ENCODE measurements at regions not wholly inside any gene's neighbourhood (a gene's known extent, or its start where the extent isn't known, plus 50 kb on each side); places are given as distances from the start of the nearest gene placed in this dataset.
"Not testable (repeated sequence)": the region's sequence is repeated elsewhere in the genome, so short reads cannot be mapped to it uniquely, and the experiment has no call there.

- ATAC-seq; H3K9me3 ChIP-seq (ENCODE audit: control insufficient read depth, insufficient read depth, low read depth, low read length); H3K4me1 ChIP-seq (ENCODE audit: control insufficient read depth, insufficient read depth, low read length); CTCF ChIA-PET; BruUV-seq (replicated peaks); POLR2A ChIA-PET; intact Hi-C loops (cut with micrococcal nuclease; ENCODE audit: unreplicated experiment); H3K4me3 ChIP-seq (ENCODE audit: low read depth in 2 of 2, low read length in 2 of 2); H3K27ac ChIP-seq (ENCODE audit: low read length); H3K36me3 ChIP-seq (ENCODE audit: control insufficient read depth, insufficient read depth, low read length); DNase-seq (ENCODE audit: low read depth, low spot score); in situ Hi-C loops (cut with HindIII; ENCODE audit: low pct_unique_long_range_greater_than_20kb, low sequenced_read_pairs); H3K27me3 ChIP-seq (ENCODE audit: control insufficient read depth, insufficient read depth, low read length): not testable (repeated sequence)
Observed at GRCh38 chr10:35263827-35264226, 72.5 kb upstream of the CCNY start.

GRCh38 chr10:35264636-35265035 is 71.7 kb upstream of the CCNY start:
- POLR2A ChIA-PET; H3K4me3 ChIP-seq (ENCODE audit: low read depth in 2 of 2, low read length in 2 of 2); in situ Hi-C loops (cut with HindIII; ENCODE audit: low pct_unique_long_range_greater_than_20kb, low sequenced_read_pairs); H3K27me3 ChIP-seq (ENCODE audit: control insufficient read depth, insufficient read depth, low read length); ATAC-seq; H3K36me3 ChIP-seq (ENCODE audit: control insufficient read depth, insufficient read depth, low read length); H3K9me3 ChIP-seq (ENCODE audit: control insufficient read depth, insufficient read depth, low read depth, low read length); intact Hi-C loops (cut with micrococcal nuclease; ENCODE audit: unreplicated experiment); H3K4me1 ChIP-seq (ENCODE audit: control insufficient read depth, insufficient read depth, low read length); BruUV-seq (replicated peaks); CTCF ChIA-PET; H3K27ac ChIP-seq (ENCODE audit: low read length); DNase-seq (ENCODE audit: low read depth, low spot score): not testable (repeated sequence)

- H3K27me3 ChIP-seq (ENCODE audit: control insufficient read depth, insufficient read depth, low read length), result no peaks in the 10 kb centered on the region
- intact Hi-C loops (cut with micrococcal nuclease; ENCODE audit: unreplicated experiment) (no loop called here), in situ Hi-C loops (cut with HindIII; ENCODE audit: low pct_unique_long_range_greater_than_20kb, low sequenced_read_pairs) (no loop called here)
- ChIA-PET POLR2A (no interaction called here), CTCF (no interaction called here)
- TF ChIP-seq SIN3A (IDR thresholded peaks at IDR 0.05; ENCODE audit: borderline replicate concordance, insufficient read depth, low read depth, low read length) (no peak), TCF7L2 (IDR thresholded peaks at IDR 0.05; ENCODE audit: low read depth, low read length) (no peak), REST (IDR thresholded peaks at IDR 0.05; ENCODE audit: insufficient read depth in 1 of 2, low read depth in 2 of 2, low read length in 1 of 2) (no peak), POLR2AphosphoS5 (IDR thresholded peaks at IDR 0.05; ENCODE audit: low read depth, low read length) (no peak), CTCF (IDR thresholded peaks at IDR 0.05) (no peak)
- BruUV-seq (replicated peaks), result no TSS peak
- no peak overlapping the region for H3K27ac ChIP-seq (ENCODE audit: low read length)
- ATAC-seq, result no peak
- DNase-seq (ENCODE audit: low read depth, low spot score), result no peak
- H3K9me3 ChIP-seq (ENCODE audit: control insufficient read depth, insufficient read depth, low read depth, low read length), result no peaks in the 10 kb centered on the region
- H3K4me1 ChIP-seq (ENCODE audit: control insufficient read depth, insufficient read depth, low read length), result no peaks in the 10 kb centered on the region
- H3K4me3 ChIP-seq (ENCODE audit: low read depth in 2 of 2, low read length in 2 of 2), result no peak overlapping the region
- no peaks in the 10 kb centered on the region for H3K36me3 ChIP-seq (ENCODE audit: control insufficient read depth, insufficient read depth, low read length)
Observed at GRCh38 chr10:35265435-35265834, 70.9 kb upstream of the CCNY start.
